ENCODE measurements at regions not wholly inside any gene's neighbourhood (a gene's known extent, or its start where the extent isn't known, plus 50 kb on each side); places are given as distances from the start of the nearest gene placed in this dataset.

DNA sequence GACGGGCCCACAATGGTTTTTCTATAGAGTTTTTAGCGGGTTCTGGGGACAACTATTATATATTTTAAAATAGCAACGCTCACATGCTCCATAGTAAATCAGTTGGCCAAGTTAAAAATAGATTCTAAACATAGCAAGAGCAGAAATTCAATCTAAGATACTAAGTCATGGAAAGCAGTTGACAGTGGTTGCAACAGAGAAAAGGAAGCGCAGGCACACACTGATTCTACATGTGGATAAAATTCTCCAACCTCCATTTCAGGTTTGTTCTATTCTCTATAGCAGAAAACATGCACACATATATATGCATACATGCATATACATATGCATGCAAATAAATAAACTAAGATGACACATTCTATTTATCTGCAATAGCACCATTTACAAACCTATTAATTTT lies 89.6 kb upstream of the HNRNPU start:
- POLR2A ChIA-PET (ENCODE audit: low non-redundant PET): no interaction called here
- no peak overlapping the region for H3K27ac ChIP-seq
- TF ChIP-seq, protein P1, sequence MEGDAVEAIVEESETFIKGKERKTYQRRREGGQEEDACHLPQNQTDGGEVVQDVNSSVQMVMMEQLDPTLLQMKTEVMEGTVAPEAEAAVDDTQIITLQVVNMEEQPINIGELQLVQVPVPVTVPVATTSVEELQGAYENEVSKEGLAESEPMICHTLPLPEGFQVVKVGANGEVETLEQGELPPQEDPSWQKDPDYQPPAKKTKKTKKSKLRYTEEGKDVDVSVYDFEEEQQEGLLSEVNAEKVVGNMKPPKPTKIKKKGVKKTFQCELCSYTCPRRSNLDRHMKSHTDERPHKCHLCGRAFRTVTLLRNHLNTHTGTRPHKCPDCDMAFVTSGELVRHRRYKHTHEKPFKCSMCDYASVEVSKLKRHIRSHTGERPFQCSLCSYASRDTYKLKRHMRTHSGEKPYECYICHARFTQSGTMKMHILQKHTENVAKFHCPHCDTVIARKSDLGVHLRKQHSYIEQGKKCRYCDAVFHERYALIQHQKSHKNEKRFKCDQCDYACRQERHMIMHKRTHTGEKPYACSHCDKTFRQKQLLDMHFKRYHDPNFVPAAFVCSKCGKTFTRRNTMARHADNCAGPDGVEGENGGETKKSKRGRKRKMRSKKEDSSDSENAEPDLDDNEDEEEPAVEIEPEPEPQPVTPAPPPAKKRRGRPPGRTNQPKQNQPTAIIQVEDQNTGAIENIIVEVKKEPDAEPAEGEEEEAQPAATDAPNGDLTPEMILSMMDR (conservative IDR thresholded peaks at IDR 0.05; ENCODE audit: low read depth): no peak
- DNase-seq (ENCODE audit: low spot score): no peak
- CTCF ChIA-PET: interaction anchor here (0.6 kb wide), 1 partner anchor 82 kb away, joined by 3 read pairs; no protein-coding TSS in a partner anchor

DNA sequence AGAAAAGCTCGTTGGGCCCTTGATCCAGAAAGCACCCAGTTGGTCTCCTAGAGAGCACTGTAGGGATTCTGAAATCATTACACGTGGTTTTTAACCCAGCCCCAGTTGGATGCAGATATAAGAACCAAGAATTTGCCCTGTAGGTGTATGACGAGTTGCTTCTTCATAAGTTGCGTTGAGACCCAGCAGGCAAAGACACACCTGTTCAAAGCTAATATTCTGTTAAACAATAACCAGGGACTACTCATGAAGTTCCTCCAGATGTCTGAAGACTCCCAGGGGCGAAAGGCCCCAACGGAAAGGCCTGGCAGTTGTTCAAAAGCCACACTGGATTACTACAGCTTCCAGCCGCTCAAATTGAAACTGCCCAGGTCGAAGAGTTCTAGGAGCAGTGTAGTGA lies 88.6 kb upstream of the HNRNPU start:
- no peak overlapping the region for H3K27ac ChIP-seq
- peak; percentile 55 for DNase-seq (ENCODE audit: low spot score)
- ChIA-PET CTCF (no interaction called here), POLR2A (ENCODE audit: low non-redundant PET) (no interaction called here)
- TF ChIP-seq, protein P1 (conservative IDR thresholded peaks at IDR 0.05; ENCODE audit: low read depth): no peak

DNA sequence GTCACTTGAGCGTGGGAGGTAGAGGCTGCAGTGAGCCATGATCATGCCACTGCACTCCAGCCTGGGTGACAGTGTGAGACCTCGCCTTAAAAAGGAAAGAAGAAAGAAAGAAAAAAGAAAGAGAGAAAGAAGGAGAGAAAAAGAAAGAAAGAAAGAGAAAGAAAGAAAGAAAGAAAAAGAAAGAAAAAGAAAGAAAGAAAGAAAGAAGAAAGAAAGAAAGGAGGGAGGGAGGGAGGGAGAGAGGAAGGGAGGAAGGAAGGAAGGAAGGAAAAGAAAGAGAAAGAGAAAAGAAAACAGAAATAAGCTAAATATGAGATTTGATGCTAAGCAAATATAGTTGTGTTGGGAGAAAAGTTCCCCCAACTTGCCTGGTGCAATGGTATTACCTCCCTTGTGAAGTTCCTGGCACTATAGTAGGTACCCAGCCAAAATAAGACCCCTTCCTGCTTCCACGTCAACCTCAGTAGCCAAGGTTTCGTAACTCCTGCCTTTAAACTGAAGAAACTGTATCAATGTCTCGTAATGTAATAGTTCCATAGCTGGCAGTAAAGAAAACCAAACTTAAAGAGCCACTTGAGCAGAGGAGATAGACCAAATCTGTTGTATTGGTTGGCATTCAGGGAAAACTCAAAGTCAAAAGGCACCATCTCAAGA lies 88.1 kb upstream of the HNRNPU start:
- H3K27ac ChIP-seq: no peak overlapping the region
- DNase-seq (ENCODE audit: low spot score): no peak
- TF ChIP-seq, protein P1 (conservative IDR thresholded peaks at IDR 0.05; ENCODE audit: low read depth): no peak
- ChIA-PET CTCF (no interaction called here), POLR2A (ENCODE audit: low non-redundant PET) (no interaction called here)

DNA sequence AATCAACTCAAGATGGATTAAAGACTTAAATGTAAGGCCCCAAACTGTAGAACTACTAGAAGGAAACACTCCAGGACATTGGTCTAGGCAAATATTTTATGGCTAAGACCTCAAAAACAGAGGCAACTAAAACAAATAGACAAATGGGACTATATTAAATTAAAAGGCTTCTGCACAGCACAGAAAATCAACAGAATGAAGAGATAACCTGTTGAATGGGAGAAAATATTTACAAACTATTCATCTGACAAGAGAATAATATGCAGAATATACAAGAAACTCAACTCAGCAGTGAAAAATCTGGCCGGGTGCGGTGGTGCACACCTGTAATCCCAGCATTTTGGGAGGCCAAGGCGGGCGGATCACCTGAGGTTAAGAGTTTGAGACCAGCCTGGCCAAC lies 84.1 kb upstream of the HNRNPU start:
- TF ChIP-seq, protein P1 (conservative IDR thresholded peaks at IDR 0.05; ENCODE audit: low read depth): no peak
- ChIA-PET CTCF (no interaction called here), POLR2A (ENCODE audit: low non-redundant PET) (no interaction called here)

DNA sequence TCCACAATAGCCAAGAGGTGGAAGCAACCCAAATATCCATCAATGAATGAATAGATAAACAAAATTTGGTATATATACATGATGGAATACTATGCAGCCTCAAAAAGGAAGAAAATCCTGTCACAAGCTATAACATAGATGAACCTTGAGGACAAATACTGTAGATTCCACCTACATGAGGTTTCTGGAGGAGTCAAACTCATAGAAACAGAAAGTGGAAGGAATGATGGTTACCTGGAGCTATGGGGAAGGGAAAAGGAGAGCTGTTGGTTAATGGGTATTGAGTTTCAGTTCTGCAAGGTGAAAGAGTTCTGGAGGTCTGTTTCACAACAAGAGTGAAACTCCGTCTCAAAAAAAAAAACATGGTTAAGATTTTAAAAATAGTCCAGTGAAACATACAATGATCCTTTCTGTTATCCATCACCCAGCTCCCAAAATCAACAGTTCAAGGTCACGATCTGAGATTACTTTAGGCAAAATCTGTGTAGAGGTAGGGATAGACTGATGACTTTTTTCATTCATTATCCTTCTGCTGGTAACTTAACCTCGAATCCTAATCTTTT lies 80.8 kb upstream of the HNRNPU start:
- ChIA-PET CTCF (no interaction called here), POLR2A (ENCODE audit: low non-redundant PET) (no interaction called here)
- no peak overlapping the region for H3K27ac ChIP-seq
- TF ChIP-seq, protein P1 (conservative IDR thresholded peaks at IDR 0.05; ENCODE audit: low read depth): no peak
- DNase-seq (ENCODE audit: low spot score): no peak

More for the DNA sequence above, 84.1 kb upstream of the HNRNPU start:
- DNase-seq (ENCODE audit: low spot score): no peak
- H3K27ac ChIP-seq: no peak overlapping the region

DNA sequence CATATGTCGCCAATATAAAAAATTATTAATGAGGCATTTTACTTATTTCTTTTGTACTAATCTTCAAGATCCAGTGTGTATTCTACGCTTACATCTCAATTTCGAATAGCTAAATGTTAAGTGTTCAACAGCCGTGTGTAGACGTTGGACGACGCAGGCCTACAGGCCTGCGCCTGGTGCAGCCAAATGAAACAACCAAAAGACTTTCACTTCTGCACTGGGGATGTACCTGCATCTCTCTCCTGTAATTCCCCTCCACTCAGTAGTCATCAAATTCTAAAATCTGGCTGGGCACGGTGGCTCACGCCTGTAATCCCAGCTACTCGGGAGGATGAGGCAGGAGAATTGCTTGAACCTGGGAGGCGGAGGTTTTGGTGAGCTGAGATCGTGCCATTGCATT lies 76.8 kb upstream of the HNRNPU start:
- DNase-seq (ENCODE audit: low spot score): no peak
- TF ChIP-seq, protein P1 (conservative IDR thresholded peaks at IDR 0.05; ENCODE audit: low read depth): no peak
- no peak overlapping the region for H3K27ac ChIP-seq
- ChIA-PET POLR2A (ENCODE audit: low non-redundant PET) (no interaction called here), CTCF (no interaction called here)

All from RWPE1 (cell line).